HAP-1 (cell line): ENCODE measurements at regions not wholly inside any gene's neighbourhood (a gene's known extent, or its start where the extent isn't known, plus 50 kb on each side); places are given as distances from the start of the nearest gene placed in this dataset.
"Not testable (repeated sequence)": the region's sequence is repeated elsewhere in the genome, so short reads cannot be mapped to it uniquely, and the experiment has no call there.

ENCODE experiments used
- DNase-seq, 2 experiments: peaks; one replicate each; pipeline ENCODE4 v3.0.0-alpha.2; 2016 to 2020; ENCODE audit warnings: low spot score in 2 of 2
- H3K27me3 ChIP-seq: fragments of 250-450 bp; sonication (Bioruptor Pico); 2 replicates; pipeline ENCODE4 v1.5.1; 2020; ENCODE audit warnings: low read depth, mild to moderate bottlenecking, moderate library complexity
- H3K36me3 ChIP-seq: fragments of 250-450 bp; sonication (Bioruptor Pico); replicated peaks from 2 replicates; pipeline ENCODE4 v1.5.1; 2020; ENCODE audit warnings: mild to moderate bottlenecking
- H3K4me1 ChIP-seq: fragments of 250-450 bp; sonication (Bioruptor Pico); 2 replicates; pipeline ENCODE4 v1.5.1; 2020; ENCODE audit warnings: mild to moderate bottlenecking
- H3K4me3 ChIP-seq: fragments of 250-450 bp; sonication (Bioruptor Pico); 2 replicates; pipeline ENCODE4 v1.5.1; 2020; ENCODE audit warnings: mild to moderate bottlenecking, moderate library complexity
- H3K9me3 ChIP-seq: fragments of 250-450 bp; sonication (Bioruptor Pico); 2 replicates; pipeline ENCODE4 v1.5.1; 2020; ENCODE audit warnings: mild to moderate bottlenecking, moderate library complexity
- in situ Hi-C: fragments of 300-500 bp; cut with MboI; formaldehyde crosslinking; loops from 3 replicates; pipeline ENCODE4 v1.14.3; 2020; ENCODE audit warnings: low sequenced_read_pairs, inconsistent platforms, mixed read lengths

- in situ Hi-C loops = no loop called here
Observed at GRCh38 chr3:110680450-110680849, 391.2 kb upstream of the NECTIN3 start.

GRCh38 chr3:110684466-110684865, 387.1 kb upstream of the NECTIN3 start:
- Histone ChIP-seq H3K27me3 (no peaks in the 10 kb centered on the region), H3K4me1 (peaks cover 20% of the 10 kb centered on the region), H3K9me3 (no peaks in the 10 kb centered on the region), H3K36me3 (no peaks in the 10 kb centered on the region), H3K4me3 (no peak overlapping the region)
- in situ Hi-C loops = no loop called here
- DNase-seq = no peak

More at GRCh38 chr3:110680450-110680849, 391.2 kb upstream of the NECTIN3 start:
- DNase-seq = no peak
- no peaks in the 10 kb centered on the region for H3K27me3 ChIP-seq
- H3K4me1 ChIP-seq = peaks cover 13% of the 10 kb centered on the region
- no peak overlapping the region for H3K4me3 ChIP-seq
- H3K36me3 ChIP-seq = no peaks in the 10 kb centered on the region
- H3K9me3 ChIP-seq = no peaks in the 10 kb centered on the region

GRCh38 chr3:110685630-110686029, 386.0 kb upstream of the NECTIN3 start:
- Histone ChIP-seq H3K9me3 (no peaks in the 10 kb centered on the region), H3K36me3 (no peaks in the 10 kb centered on the region), H3K4me3 (no peak overlapping the region), H3K27me3 (no peaks in the 10 kb centered on the region), H3K4me1 (peaks cover 20% of the 10 kb centered on the region)
- in situ Hi-C loops = no loop called here
- DNase-seq = peak; percentile 29 to 89

GRCh38 chr3:110686701-110687100, 384.9 kb upstream of the NECTIN3 start:
- H3K36me3 ChIP-seq = no peaks in the 10 kb centered on the region
- no peak overlapping the region for H3K4me3 ChIP-seq
- H3K27me3 ChIP-seq = no peaks in the 10 kb centered on the region
- peaks cover 17% of the 10 kb centered on the region for H3K4me1 ChIP-seq
- DNase-seq = no peak
- H3K9me3 ChIP-seq = no peaks in the 10 kb centered on the region
- in situ Hi-C loops = no loop called here

- in situ Hi-C loops = no loop called here
Observed at GRCh38 chr3:110687138-110687537, 384.5 kb upstream of the NECTIN3 start.

GRCh38 chr3:110697961-110698360, 373.7 kb upstream of the NECTIN3 start:
- Histone ChIP-seq H3K4me1 (peaks cover 4% of the 10 kb centered on the region; the same call in 1 of the 2 replicates), H3K27me3 (no peaks in the 10 kb centered on the region), H3K36me3 (no peaks in the 10 kb centered on the region), H3K9me3 (0 out of 2 replicates have a peak, but pooled peaks cover 3% of the 10 kb centered on the region), H3K4me3 (no peak overlapping the region)
- in situ Hi-C loops = no loop called here
- DNase-seq = no peak

More at GRCh38 chr3:110687138-110687537, 384.5 kb upstream of the NECTIN3 start:
- Histone ChIP-seq H3K27me3 (no peaks in the 10 kb centered on the region), H3K9me3 (no peaks in the 10 kb centered on the region), H3K36me3 (no peaks in the 10 kb centered on the region), H3K4me3 (no peak overlapping the region), H3K4me1 (peaks cover 14% of the 10 kb centered on the region)
- DNase-seq = no peak

DNA sequence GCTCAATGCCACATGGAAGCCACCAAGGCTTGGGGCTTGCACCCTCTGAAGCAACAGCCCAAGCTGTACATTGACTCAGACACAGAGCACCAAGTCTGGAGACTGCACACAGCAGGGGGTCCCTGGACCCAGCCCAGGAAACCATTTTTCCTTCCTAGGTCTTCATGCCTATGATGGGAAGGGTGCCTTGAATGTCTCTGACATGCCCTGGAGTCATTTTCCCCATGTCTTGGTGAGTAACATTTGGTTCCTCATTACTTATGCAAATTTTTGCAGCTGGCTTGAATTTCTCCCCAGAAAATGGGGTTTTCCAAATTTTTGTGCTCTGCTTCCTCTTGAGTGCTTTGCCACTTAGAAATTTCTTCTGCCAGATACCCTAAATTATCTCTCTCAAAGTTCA, 367.3 kb upstream of the NECTIN3 start:
- in situ Hi-C loops, H3K27me3 ChIP-seq, H3K4me1 ChIP-seq, H3K9me3 ChIP-seq, H3K36me3 ChIP-seq, H3K4me3 ChIP-seq, DNase-seq: not testable (repeated sequence)

GRCh38 chr3:110708156-110708555, 363.5 kb upstream of the NECTIN3 start:
- no peak for DNase-seq
- Histone ChIP-seq H3K4me3 (no peak overlapping the region), H3K4me1 (peaks cover 10% of the 10 kb centered on the region), H3K9me3 (peaks cover 3% of the 10 kb centered on the region; the same call in 1 of the 2 replicates), H3K36me3 (no peaks in the 10 kb centered on the region), H3K27me3 (no peaks in the 10 kb centered on the region)
- in situ Hi-C loops = no loop called here

GRCh38 chr3:110710156-110710555, 361.5 kb upstream of the NECTIN3 start:
- in situ Hi-C loops = no loop called here
- no peaks in the 10 kb centered on the region for H3K27me3 ChIP-seq

GRCh38 chr3:110710603-110711002, 361.0 kb upstream of the NECTIN3 start:
- Histone ChIP-seq H3K36me3 (no peaks in the 10 kb centered on the region), H3K4me3 (no peak overlapping the region), H3K9me3 (no peaks in the 10 kb centered on the region), H3K27me3 (no peaks in the 10 kb centered on the region), H3K4me1 (peaks cover 10% of the 10 kb centered on the region)
- in situ Hi-C loops = no loop called here
- no peak for DNase-seq

More at GRCh38 chr3:110710156-110710555, 361.5 kb upstream of the NECTIN3 start:
- no peak for DNase-seq
- Histone ChIP-seq H3K36me3 (no peaks in the 10 kb centered on the region), H3K9me3 (no peaks in the 10 kb centered on the region), H3K4me1 (peaks cover 10% of the 10 kb centered on the region), H3K4me3 (no peak overlapping the region)

DNA sequence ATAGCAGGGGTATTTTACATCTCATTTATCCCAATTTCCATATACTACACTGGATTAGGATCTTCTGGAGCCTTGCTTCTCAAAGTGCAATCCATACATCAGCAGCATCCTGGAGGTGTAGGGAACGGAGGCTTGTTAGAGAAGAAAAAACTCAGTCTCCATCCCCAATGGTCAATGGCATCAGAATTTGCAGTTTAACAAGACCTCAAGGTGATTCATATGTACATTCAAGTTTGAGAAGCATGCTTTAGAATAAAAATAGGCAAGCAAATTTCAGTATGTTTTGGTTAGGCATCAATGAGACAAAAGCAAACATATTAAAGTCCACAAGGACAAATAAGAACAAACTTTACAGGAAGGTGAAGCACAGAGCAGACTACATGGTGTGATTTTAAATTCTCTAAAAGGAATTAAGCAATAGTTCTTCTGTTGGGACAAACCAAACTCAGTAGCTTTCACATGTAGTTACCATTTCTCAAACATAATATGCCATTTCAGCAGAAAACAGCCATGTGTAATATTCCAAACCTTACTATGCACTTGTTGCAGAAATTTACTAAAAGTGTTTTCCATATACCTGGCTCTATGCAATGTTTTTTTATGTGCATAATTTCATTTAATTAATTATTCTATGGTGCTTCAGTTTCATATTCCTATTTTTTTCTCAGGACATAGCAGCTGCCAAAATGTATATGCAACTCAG, 360.3 kb upstream of the NECTIN3 start:
- in situ Hi-C loops = no loop called here
- peak in 1 of 2 experiments; percentile 27 for DNase-seq
- Histone ChIP-seq H3K27me3 (no peaks in the 10 kb centered on the region), H3K36me3 (no peaks in the 10 kb centered on the region), H3K4me1 (peaks cover 10% of the 10 kb centered on the region), H3K4me3 (no peak overlapping the region), H3K9me3 (no peaks in the 10 kb centered on the region)

GRCh38 chr3:110711851-110712516, 359.6 kb upstream of the NECTIN3 start:
- Histone ChIP-seq H3K4me1 (peaks cover 10% of the 10 kb centered on the region), H3K36me3 (no peaks in the 10 kb centered on the region), H3K9me3 (no peaks in the 10 kb centered on the region), H3K27me3 (no peaks in the 10 kb centered on the region), H3K4me3 (no peak overlapping the region)
- DNase-seq = no peak
- in situ Hi-C loops = no loop called here

DNA sequence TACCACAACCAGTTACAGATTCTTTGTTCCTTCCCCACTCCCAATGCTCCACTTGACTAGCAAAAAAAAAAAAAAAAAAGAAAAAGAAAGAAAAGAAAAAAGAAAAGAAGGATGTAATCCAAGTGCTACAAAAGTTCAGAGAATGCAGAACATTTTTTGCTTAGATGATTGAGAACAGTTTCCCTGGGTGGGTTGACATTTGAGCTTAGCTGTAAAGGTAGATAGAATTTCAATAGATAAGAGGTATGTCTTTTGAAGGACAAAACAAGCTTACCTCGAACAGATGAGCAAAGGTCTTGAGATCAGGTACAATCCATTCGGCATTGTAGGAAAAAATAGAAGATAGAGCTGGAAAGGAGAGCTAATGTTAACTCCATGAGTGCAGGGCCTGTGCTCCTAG, 344.6 kb upstream of the NECTIN3 start:
- in situ Hi-C loops = no loop called here
- Histone ChIP-seq H3K4me1 (no peaks in the 10 kb centered on the region), H3K27me3 (no peaks in the 10 kb centered on the region), H3K4me3 (no peak overlapping the region), H3K9me3 (no peaks in the 10 kb centered on the region), H3K36me3 (no peaks in the 10 kb centered on the region)
- no peak for DNase-seq

DNA sequence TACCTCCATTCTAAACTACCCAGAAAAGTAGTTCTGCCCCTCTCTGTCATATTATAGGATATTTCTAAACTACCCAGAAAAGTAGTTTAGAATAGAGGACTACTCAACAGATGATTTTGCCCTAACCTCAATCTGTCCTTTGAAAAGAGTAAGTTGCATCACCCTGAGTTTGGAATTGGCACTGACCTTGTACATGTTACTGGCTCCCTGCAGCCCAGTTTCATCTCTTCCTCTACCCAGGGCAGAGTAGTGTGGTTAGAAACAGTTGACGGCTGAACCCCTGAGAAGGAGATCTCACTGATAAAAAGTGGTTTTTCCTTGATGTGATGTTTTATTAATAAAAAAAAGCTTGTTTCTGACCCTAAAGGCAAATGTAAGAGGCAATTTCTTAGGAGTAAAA, 340.5 kb upstream of the NECTIN3 start:
- H3K4me1 ChIP-seq = no peaks in the 10 kb centered on the region; the same call in 1 of the 2 replicates
- H3K9me3 ChIP-seq = no peaks in the 10 kb centered on the region; the same call in 1 of the 2 replicates
- no peaks in the 10 kb centered on the region for H3K27me3 ChIP-seq
- no peak overlapping the region for H3K4me3 ChIP-seq
- no peak for DNase-seq
- no peaks in the 10 kb centered on the region for H3K36me3 ChIP-seq
- in situ Hi-C loops = no loop called here
